ENCODE measurements at regions not wholly inside any gene's neighbourhood (a gene's known extent, or its start where the extent isn't known, plus 50 kb on each side); places are given as distances from the start of the nearest gene placed in this dataset.
"Not testable (repeated sequence)": the region's sequence is repeated elsewhere in the genome, so short reads cannot be mapped to it uniquely, and the experiment has no call there.

- no peak overlapping the region for H3K27ac Mint-ChIP-seq
- H3K27me3 Mint-ChIP-seq (ENCODE audit: low read depth) = no peaks in the 10 kb centered on the region
- H3K9me3 Mint-ChIP-seq = peaks cover 30% of the 10 kb centered on the region
- DNase-seq (ENCODE audit: low spot score in 2 of 2, unreplicated experiment in 2 of 2) = no peak
- no peak overlapping the region for H3K4me3 Mint-ChIP-seq
- TF ChIP-seq CTCF (IDR thresholded peaks at IDR 0.05; ENCODE audit: unreplicated experiment) = no peak
- no peaks in the 10 kb centered on the region for H3K4me1 Mint-ChIP-seq
- H3K36me3 Mint-ChIP-seq = peaks cover 12% of the 10 kb centered on the region
These were observed 264.2 kb upstream of the KITLG start for GRCh38 chr12:88844426-88844825.

- no peak overlapping the region for H3K27ac Mint-ChIP-seq
- no peaks in the 10 kb centered on the region for H3K4me1 Mint-ChIP-seq
- H3K36me3 Mint-ChIP-seq = peaks cover 23% of the 10 kb centered on the region
- no peak overlapping the region for H3K4me3 Mint-ChIP-seq
- peaks cover 48% of the 10 kb centered on the region for H3K9me3 Mint-ChIP-seq
- DNase-seq (ENCODE audit: low spot score in 2 of 2, unreplicated experiment in 2 of 2) = no peak
- TF ChIP-seq CTCF (IDR thresholded peaks at IDR 0.05; ENCODE audit: unreplicated experiment) = no peak
- H3K27me3 Mint-ChIP-seq (ENCODE audit: low read depth) = no peaks in the 10 kb centered on the region
These were observed 262.0 kb upstream of the KITLG start for GRCh38 chr12:88842314-88842713.

- no peak for DNase-seq (ENCODE audit: low spot score in 2 of 2, unreplicated experiment in 2 of 2)
- no peaks in the 10 kb centered on the region for H3K27me3 Mint-ChIP-seq (ENCODE audit: low read depth)
- H3K4me1 Mint-ChIP-seq = peaks cover 2% of the 10 kb centered on the region
- peaks cover 57% of the 10 kb centered on the region for H3K9me3 Mint-ChIP-seq
- no peak overlapping the region for H3K4me3 Mint-ChIP-seq
- H3K36me3 Mint-ChIP-seq = peaks cover 19% of the 10 kb centered on the region
- TF ChIP-seq CTCF (IDR thresholded peaks at IDR 0.05; ENCODE audit: unreplicated experiment) = no peak
- no peak overlapping the region for H3K27ac Mint-ChIP-seq
These were observed 259.2 kb upstream of the KITLG start for GRCh38 chr12:88839486-88839885.

GRCh38 chr12:88836156-88836555 lies 255.9 kb upstream of the KITLG start:
- Mint-ChIP-seq H3K4me1 (peaks cover 8% of the 10 kb centered on the region), H3K36me3 (peaks cover 15% of the 10 kb centered on the region), H3K9me3 (peaks cover 51% of the 10 kb centered on the region), H3K4me3 (no peak overlapping the region), H3K27me3 (ENCODE audit: low read depth) (no peaks in the 10 kb centered on the region), H3K27ac (no peak overlapping the region)
- DNase-seq (ENCODE audit: low spot score in 2 of 2, unreplicated experiment in 2 of 2) = no peak
- no peak for TF ChIP-seq CTCF (IDR thresholded peaks at IDR 0.05; ENCODE audit: unreplicated experiment)

GRCh38 chr12:88834226-88834625 lies 254.0 kb upstream of the KITLG start:
- H3K36me3 Mint-ChIP-seq = peaks cover 15% of the 10 kb centered on the region
- no peak for DNase-seq (ENCODE audit: low spot score in 2 of 2, unreplicated experiment in 2 of 2)
- H3K27ac Mint-ChIP-seq = no peak overlapping the region
- no peak for TF ChIP-seq CTCF (IDR thresholded peaks at IDR 0.05; ENCODE audit: unreplicated experiment)
- H3K4me1 Mint-ChIP-seq = peaks cover 8% of the 10 kb centered on the region
- H3K4me3 Mint-ChIP-seq = no peak overlapping the region
- peaks cover 45% of the 10 kb centered on the region for H3K9me3 Mint-ChIP-seq
- H3K27me3 Mint-ChIP-seq (ENCODE audit: low read depth) = no peaks in the 10 kb centered on the region

GRCh38 chr12:88833641-88834116 lies 253.4 kb upstream of the KITLG start:
- no peak for DNase-seq (ENCODE audit: low spot score in 2 of 2, unreplicated experiment in 2 of 2)
- Mint-ChIP-seq H3K27ac (no peak overlapping the region), H3K36me3 (peaks cover 19% of the 10 kb centered on the region), H3K4me3 (no peak overlapping the region), H3K4me1 (peaks cover 8% of the 10 kb centered on the region), H3K27me3 (ENCODE audit: low read depth) (no peaks in the 10 kb centered on the region), H3K9me3 (peaks cover 47% of the 10 kb centered on the region)
- TF ChIP-seq CTCF (IDR thresholded peaks at IDR 0.05; ENCODE audit: unreplicated experiment) = no peak

GRCh38 chr12:88828537-88828936 lies 248.3 kb upstream of the KITLG start:
- not testable (repeated sequence) for DNase-seq (ENCODE audit: low spot score in 2 of 2, unreplicated experiment in 2 of 2); H3K4me3 Mint-ChIP-seq; H3K4me1 Mint-ChIP-seq; H3K27me3 Mint-ChIP-seq (ENCODE audit: low read depth); H3K27ac Mint-ChIP-seq
- H3K9me3 Mint-ChIP-seq = peaks cover 27% of the 10 kb centered on the region
- H3K36me3 Mint-ChIP-seq = peaks cover 11% of the 10 kb centered on the region
